22Rv1 (cell line): ENCODE measurements at regions not wholly inside any gene's neighbourhood (a gene's known extent, or its start where the extent isn't known, plus 50 kb on each side); places are given as distances from the start of the nearest gene placed in this dataset.

ENCODE experiments used
- H3K27ac ChIP-seq: fragments of 450-650 bp; 2 replicates; pipeline ENCODE4 v1.5.1; 2017
- ZFX ChIP-seq: fragments of 450-650 bp; IDR thresholded peaks from 2 replicates; pipeline ENCODE4 v1.6.1; 2017; ENCODE audit warnings: antibody characterized with exemption, borderline replicate concordance
- TF ChIP-seq, protein P1 (sequence below): fragments of 450-650 bp; IDR thresholded peaks from 2 replicates; pipeline ENCODE4 v1.5.1; 2017; ENCODE audit warnings: mild to moderate bottlenecking

DNA sequence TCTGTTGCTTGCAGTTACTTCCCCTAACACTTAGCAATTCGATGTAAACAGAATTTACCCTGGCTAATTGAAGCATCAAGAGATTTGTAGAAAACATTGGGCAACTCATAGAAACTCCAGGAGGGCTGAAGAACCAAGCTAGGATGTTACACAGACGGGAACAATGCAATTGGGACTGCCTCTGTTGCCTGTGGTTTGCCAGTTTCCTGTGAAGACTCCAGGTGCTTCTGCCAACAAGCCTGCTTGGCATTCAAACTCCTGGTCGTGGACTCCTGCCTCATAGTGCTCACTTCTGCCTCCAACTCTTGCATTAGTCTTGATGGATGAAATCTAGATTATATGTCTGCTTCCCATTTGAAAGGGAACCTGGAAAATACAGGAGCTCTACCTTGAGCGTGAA, 246.0 kb downstream of the BMP4 start:
- H3K27ac ChIP-seq: no peak overlapping the region
- TF ChIP-seq, protein P1, sequence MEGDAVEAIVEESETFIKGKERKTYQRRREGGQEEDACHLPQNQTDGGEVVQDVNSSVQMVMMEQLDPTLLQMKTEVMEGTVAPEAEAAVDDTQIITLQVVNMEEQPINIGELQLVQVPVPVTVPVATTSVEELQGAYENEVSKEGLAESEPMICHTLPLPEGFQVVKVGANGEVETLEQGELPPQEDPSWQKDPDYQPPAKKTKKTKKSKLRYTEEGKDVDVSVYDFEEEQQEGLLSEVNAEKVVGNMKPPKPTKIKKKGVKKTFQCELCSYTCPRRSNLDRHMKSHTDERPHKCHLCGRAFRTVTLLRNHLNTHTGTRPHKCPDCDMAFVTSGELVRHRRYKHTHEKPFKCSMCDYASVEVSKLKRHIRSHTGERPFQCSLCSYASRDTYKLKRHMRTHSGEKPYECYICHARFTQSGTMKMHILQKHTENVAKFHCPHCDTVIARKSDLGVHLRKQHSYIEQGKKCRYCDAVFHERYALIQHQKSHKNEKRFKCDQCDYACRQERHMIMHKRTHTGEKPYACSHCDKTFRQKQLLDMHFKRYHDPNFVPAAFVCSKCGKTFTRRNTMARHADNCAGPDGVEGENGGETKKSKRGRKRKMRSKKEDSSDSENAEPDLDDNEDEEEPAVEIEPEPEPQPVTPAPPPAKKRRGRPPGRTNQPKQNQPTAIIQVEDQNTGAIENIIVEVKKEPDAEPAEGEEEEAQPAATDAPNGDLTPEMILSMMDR: no peak
- TF ChIP-seq ZFX: no peak

DNA sequence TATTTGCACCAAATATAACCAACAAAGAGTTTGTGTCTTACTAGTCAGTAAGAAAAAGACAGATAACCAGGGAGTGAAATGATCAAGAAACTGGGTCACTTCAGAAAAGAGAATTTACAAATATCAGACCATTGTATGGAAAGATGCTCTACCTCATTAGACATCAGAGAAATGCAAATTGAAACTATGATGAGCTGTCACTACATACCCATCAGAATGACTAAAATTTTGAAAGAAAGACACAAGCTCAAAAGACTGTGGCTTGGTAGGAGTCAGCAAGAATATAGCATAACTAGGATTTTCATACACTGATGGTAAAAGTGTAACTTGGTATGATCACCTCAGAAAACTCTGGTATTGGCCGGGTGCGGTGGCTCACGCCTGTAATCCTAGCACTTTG, 247.2 kb downstream of the BMP4 start:
- TF ChIP-seq, protein P1: no peak
- no peak for TF ChIP-seq ZFX
- H3K27ac ChIP-seq: no peak overlapping the region

DNA sequence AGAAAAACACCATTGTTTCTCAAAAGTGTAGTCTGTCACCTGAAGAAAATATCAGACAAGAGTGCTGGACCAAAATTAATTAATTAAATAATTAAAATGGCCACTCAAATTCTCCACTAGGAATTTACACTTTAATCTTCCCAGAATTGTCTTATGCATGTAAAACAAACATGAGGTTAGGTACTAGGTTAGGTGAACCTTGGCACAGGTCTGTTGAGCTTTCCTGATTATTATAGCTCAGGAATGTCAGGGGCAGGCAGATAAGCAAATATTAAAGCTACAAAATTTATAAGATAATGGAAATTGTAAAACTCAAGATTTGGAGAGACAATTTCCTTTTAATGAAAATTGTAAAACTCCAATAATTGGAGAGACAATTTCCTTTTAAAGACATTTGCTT, 253.2 kb downstream of the BMP4 start:
- H3K27ac ChIP-seq: no peak overlapping the region
- no peak for TF ChIP-seq ZFX
- TF ChIP-seq, protein P1: no peak

DNA sequence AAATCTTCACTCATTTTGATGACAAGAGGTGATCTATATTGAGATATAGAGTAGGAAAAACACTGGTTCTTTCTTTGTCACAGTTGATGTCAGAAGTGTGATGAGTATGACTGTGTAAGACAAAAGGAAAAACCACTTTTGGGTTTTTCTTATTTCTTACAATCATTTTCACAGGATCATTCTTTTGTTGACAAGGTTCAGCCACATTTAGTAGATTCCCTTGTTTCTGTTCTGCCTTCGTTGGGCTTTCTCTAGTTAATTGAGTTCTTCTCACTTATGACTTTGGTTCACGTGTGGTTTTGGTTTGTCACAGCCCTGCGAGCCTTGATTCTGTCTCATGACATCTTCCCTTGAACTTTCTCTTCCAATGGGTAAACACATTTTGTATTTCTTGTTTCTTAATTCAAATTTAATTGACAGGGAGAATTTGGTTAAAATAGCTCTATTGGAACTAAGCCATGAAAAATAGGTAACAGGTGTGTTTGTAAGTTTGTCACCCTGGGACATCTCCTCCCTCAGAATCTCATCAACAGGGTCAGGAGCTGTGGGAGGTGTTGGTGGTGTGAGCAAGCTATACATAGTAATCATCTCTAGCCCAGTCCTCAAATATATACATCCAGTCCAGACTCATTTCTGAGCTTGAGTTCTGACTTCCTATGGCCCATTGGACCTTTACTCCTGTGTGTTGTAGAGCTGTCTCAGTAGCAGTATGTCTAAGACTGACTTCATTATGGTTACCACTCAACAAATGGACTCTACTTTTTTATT, 255.3 kb downstream of the BMP4 start:
- H3K27ac ChIP-seq: no peak overlapping the region
- TF ChIP-seq ZFX: no peak
- TF ChIP-seq, protein P1: no peak

DNA sequence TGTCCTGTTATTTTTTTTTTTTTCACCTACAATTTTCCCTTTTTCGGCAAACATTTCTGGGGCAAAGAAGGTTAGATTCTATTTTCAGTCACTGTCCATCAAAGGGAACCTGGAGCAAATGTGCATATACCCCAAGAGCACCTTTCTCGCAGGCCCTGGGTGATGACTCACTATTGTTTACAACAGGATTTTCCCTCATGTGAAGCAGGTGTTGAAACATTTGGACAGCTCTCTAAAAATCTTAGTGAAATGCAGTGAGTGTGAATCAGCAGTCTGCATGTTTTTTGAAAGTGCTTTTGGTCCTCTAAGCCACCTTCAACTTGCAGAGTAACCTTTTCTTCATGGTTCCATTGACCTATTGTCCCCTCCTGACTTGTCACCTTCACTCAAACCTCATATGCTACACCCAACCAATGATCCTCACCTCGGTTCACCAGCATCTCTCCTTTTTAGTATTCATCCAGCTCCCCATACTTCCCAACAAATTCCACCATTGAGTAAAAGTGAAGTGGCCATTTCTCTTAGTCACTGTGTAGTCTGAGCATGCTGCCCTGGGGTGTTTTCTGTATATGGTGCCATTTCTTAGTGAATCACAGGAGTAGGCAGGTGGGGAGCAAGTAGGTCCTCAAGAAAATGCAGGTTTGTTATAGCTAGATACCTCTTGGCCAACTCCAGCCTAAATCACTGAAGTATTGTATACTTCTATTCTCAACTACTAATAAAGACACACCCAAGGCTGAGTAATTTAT, 260.2 kb downstream of the BMP4 start:
- H3K27ac ChIP-seq: no peak overlapping the region

DNA sequence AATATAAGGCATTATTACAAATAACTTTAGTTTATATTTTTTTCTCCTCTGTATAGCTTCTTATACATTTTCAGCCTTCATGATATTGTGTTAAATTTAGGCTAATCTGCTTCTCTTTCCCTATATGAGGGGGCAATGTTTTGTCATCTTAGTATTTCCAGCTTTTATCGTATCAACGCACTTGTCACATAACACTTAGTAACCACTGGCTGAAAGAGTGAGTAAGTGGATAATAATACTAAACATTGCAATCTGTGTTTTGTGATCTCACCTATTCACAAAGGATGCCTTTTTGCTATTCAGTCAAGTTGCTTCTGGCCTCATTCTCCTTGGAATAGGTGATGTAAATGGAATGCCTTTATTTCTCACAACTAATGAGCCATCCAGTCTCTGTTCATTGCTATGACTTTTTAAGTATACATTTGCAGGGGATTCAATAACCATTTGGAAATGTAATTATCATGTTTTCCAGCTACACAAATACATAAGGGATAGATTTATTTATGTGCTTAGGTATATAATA, 260.9 kb downstream of the BMP4 start:
- H3K27ac ChIP-seq: no peak overlapping the region
- TF ChIP-seq, protein P1: no peak
- TF ChIP-seq ZFX: no peak

More for the DNA sequence above, 260.2 kb downstream of the BMP4 start:
- TF ChIP-seq ZFX: no peak
- TF ChIP-seq, protein P1: no peak

DNA sequence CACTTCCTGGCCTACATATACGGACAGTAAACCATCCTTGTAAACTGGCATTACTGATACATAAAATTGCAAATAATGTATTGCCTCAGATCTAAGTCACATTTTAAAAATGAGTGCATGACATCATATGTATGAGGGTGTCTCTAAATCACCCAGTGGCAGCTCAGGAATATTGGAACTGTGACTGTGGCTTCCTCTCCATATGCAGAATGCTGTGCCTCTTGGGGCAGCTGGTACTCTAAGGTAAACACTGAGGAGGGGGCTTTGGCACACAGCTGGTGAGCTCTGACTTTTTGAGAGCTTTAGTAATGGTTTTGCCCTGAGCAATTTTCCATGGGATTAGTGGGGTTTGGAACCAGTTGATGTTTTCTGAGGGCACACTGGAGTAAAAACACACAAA, 263.7 kb downstream of the BMP4 start:
- H3K27ac ChIP-seq: no peak overlapping the region
- TF ChIP-seq, protein P1: no peak
- no peak for TF ChIP-seq ZFX
